Stimulated activated CD8-positive, alpha-beta memory T cell treated with anti-CD3 and anti-CD28 coated beads, Interleukin-4, amount 100 ng/mL, for 4 hours (primary cell): ENCODE measurements at regions not wholly inside any gene's neighbourhood (a gene's known extent, or its start where the extent isn't known, plus 50 kb on each side); places are given as distances from the start of the nearest gene placed in this dataset.
"Not testable (repeated sequence)": the region's sequence is repeated elsewhere in the genome, so short reads cannot be mapped to it uniquely, and the experiment has no call there.

Source experiments
- DNase-seq, 2 donors: peaks; one replicate each; pipeline ENCODE4 v3.0.0-alpha.2; 2020; ENCODE audit warnings: low read depth in 2 of 2, low spot score in 1 of 2

DNA sequence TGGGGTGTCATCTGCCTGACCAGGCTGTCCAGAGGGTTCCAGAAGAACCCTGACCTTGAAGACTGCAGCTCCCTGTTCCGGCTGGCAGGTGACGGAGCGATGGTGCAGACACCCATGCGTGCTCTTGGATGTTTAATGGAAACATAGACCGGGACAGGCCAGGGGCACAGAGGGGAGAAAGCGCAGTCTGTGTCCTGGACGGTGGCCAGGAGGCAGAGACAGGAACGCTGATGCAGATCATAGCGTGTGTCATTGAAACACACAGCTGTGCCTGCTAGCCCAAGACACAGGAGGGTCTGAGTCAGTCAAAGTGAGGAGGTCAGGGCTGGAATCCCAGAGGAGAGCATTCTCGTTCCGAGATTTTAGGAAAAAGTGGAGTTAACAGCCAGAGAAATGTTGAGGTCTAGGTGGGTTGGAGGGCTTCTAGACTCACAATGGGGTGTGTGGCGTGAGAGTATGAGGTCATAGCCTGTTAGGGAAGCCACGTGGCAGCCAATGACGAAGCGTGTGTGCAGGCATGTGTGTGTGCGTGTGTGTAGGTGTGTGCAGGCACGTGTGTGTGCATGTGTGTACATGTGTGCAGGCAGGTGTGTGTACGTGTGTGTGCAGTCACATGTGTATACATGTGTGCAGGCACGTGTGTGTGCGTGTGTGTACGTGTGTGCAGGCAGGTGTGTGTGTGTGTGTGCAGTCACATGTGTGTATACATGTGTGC, 167.0 kb downstream of the ERMARD start:
- DNase-seq, result no peak

DNA sequence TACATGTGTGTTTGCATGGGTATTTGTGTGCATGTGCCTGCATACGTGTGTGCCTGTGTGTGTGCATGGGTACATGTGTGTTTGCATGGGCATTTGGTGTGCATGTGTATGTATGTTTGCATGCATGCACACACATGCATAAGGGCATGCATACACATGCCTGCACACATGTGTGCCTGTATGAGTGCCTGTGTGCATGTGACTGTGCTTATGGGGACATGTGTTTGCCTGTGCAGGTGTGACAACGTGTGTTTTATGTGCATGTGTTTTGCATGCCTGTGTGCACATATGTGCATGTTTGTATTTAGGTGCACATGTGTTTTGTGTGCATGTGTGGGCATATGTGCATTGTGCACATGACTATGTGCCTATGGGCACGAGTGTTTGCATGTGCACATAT, 165.7 kb downstream of the ERMARD start:
- DNase-seq, result no peak

DNA sequence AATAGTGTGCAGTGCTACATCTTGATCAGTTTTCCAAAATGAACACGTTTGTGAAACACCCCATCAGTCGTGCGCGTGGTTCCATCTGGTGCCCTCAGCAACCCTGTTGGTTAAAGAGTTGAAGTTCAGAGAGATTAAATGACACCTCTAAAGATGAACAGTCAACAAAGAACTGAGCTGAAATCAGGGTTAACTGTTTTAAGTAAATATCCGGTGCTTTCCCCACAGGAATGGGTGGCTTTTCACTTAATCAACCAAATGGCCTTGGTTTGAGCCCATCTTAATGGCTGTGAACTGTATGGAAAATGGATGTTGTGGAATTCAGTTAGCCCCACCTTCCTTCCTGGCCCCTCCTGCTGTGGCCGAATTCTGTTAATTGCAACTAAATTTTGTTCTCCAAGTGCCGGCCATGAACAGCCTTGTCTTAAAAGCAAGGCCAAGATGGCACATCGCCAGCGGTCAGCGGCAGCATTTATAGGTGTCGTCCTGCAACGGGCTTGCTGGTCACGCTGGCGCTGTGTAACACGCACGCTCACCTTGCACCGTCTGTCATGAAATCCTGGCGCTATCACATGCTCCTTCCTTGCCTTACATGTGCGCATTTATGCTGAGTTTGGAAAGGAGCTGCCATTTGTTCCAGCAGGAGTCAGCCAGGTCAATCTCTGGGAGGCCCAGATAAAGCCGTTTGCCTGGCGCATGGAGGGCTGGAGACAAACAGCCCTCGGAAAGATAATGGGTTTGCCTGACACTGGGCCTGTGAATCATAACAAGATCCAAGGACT, 164.5 kb downstream of the ERMARD start:
- DNase-seq, result no peak

DNA sequence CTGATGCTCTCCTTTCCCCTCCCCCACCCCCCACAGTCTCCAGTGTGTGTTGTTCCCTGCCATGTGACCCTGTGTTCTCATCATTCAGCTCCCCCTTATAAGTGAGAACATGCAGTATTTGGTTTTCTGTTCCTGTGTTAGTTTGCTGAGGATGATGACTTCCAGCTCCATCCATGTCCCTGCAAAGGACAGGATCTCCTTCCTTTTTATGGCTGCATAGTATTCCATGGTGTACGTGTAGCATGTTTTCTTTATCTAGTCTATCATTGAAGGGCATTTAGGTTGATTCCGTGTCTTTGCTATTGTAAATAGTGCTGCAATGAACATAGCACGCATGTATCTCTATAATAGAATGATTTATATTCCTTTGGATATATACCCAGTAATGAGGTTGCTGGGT, 162.3 kb downstream of the ERMARD start:
- DNase-seq, result not testable (repeated sequence)

DNA sequence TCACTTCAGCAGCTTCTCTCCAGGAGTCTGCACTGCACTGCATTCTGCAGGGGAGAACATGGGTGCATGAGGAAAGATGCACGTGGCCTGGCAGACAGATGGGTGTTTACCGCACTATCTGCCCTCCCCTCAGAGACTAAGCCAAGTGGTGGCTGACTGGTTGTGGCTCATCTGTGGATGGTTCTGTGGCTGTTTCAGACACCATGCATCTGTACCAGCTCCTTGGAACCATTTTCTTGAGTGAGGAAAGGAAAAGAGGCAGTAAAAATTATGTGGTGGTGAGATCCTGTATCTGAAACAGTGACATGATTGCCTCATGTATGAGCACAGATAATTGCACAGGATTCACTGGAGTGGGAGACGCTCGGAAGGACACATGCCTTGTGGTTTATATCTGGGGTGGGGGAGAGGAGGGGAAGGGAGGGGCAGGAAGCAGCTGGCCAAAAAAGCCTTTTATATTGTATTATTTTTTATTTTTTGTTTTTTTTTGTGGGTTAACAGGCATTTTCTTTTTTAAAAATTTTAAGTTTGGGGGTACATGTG, 161.7 kb downstream of the ERMARD start:
- DNase-seq, result no peak

DNA sequence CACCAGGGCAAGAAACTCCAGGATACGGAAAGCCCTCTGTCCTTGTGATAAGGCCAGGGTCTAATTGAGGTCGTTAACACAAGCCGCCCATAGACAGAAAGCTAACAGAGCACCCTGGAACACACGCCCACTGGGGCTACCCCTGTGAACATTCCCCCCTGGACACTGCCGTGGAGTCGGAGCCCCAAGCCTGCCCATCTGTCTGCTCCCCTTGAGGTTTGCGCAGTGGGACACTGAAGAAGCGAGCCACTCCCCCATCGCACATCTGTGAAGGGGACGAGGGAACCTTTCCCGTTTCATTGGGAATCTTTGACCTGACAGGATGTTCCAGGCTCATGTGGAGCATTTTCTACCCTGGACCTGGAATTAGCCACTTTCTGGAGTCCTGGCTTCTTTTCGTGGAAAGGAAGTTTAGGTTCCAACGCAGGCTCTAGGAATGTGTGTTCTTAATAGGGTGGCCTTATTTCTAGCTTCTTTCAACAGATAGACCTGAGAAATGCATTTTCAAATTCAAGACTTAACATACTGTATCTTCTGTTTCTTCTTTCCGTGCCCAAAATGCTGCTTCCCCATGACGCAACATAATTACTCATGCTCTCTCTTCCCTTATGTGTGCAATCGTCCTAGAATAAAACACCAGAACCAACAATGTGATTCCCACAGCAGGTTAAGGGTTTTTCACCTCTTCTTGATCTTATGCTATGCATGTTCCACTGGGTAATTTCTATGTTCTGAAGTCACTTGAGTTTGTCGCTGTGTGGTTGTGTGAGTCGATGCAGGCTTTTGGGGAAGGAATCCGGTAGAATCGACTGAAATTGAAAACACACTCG, 161.1 kb downstream of the ERMARD start:
- DNase-seq, result no peak

DNA sequence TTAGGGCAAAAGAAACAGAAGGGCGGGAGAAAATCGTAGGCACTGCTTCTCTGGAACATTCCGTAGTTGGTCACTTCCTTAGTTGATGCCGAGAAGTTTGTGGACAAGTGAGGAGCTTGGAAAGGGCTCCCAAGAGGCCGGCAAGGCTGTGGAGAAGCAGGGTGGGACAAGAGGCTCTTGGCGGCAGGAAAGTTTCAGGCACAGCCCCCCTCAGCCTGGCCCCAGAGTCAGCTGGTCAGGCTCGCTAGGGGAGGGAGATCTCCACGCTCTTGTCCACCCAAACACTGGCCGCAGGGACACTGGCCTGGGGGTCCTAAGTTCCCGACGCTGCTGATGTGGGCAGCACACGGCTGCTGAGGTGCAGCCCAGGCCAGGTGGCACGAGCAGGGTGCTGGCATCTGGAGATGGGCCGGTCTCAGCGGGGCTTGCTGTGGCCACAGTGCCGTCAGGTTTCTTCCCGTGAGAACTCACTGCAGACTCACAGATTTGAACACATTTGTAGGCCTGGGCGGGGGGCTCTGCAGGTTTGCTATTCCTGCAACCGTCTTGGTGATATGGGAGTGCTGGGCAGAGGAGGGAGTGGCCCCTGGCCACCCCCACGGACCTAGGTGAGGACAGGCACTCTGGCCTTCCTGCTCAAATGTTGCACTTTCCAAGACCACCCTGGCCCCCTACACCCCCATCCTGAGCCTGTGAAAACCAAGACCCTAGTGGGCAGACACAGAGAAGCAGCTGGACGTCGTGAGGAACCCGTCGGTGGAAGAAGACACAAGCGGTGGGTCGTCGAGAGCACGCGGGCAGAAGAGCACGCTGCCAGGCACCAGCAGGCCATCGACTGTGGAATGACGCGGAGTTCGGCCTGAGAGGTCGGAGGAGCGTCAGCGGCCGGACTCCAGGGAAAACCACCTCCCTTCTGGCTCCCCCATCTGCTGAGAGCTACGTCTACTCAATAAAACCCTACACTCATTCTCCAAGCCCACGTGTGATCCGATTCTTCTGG, 160.1 kb downstream of the ERMARD start:
- no peak for DNase-seq

DNA sequence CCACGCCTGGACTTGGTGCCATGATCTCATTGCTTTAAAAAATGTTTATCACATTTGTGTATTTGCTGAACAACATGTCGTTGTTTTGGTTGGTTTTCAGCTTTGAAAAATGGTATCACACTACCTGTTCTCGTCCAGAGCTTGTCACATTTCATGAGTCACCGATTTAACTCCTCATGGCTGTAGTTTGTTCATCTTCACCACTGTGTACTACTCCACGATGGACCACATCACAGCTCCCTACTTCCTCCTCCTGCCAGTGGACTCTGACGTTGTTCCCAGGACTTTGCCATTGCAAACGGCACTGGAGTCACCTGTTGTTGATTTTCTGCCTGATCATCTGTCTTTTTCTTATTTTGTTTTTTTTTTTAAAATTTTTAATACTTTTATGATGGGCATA, 157.7 kb downstream of the ERMARD start:
- DNase-seq, result no peak

DNA sequence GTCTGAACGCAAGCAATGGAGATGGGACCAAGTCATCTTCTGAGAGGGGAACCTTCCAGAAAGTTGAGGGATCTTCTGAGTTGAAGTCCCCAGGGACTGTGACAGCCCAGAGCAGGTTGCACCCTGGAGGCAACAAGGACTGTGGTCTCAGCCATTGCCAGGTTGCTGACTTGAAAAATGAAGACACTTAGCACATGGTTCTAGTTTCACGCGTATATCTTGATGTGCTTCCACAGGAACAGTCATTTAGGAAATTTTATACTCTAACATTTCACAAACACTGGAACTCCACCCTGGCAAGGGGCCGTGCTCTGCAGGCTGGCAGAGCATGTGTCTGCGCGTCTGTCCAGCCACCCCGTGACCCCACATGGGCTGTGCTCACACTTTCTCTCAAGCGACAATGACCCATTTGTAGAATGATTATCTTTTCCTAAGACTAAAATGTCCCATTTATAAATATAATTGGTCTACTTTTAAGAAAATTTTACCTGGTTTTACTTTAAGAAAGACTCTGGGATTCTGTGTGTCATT, 157.0 kb downstream of the ERMARD start:
- DNase-seq, result no peak

DNA sequence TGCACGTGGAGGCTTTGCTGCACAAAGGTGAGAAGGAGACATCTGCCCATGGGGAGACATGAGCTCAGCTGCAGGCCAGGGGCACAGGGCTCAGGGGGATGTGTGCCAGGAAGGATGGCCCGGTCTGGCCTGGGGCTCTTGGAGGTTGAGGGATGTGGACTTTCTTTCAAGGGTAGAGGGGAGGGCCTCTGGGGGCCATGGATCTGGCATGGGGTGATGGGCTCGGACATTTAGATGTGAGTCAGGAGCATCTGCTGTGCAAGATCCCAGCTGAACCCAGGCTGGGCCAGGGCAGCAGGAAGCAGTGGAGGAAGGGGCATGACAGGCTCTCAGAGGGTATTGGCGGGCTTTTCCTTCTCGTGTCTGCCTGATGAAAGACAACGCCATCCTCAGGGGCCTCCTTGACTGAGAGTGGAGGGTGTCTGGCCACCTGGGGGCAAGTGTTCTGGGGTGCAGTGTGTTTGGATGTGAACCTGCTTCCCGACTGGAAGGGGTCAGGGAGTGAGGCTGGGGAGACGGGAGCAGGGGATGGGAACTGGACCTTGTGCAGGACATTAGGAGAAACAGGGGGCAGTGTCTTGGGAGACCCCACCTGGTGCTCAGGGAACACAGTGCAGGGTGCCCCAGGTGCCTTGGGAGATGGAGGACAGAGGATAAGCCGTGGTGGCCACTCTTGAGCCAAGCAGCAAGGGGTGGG, 156.1 kb downstream of the ERMARD start:
- DNase-seq, result no peak

DNA sequence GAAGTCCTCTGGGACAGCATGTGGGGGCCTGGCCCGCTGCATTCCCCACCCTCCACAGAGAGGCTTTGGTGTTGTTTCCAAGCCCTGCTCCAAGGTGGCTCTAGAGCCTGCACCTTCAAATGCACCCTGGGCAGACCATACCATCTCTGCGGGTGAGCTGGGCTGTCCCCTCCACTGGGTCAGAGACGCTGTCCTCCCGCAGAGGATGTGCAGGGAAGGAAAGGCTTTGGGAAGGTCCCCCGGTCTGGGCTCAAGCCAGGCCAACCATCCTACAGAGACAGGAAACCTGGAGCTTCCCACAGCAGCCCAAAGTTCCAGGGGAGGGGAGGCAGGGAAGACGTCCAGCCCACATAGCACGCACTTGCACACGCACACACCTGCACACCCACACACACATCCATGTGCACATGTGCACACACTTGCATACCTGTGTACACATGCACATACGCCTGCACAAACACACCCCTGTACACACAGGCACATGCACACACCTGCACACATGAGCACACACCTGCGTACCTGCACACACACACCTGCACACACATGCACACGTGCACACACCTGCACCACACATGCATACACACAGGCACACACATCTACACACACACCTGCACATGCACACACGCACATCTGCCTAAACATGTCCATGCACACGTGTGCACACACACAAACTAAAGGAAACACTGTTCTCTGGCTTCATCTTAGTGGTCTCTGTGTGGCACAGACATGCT, 155.4 kb downstream of the ERMARD start:
- DNase-seq, result no peak

DNA sequence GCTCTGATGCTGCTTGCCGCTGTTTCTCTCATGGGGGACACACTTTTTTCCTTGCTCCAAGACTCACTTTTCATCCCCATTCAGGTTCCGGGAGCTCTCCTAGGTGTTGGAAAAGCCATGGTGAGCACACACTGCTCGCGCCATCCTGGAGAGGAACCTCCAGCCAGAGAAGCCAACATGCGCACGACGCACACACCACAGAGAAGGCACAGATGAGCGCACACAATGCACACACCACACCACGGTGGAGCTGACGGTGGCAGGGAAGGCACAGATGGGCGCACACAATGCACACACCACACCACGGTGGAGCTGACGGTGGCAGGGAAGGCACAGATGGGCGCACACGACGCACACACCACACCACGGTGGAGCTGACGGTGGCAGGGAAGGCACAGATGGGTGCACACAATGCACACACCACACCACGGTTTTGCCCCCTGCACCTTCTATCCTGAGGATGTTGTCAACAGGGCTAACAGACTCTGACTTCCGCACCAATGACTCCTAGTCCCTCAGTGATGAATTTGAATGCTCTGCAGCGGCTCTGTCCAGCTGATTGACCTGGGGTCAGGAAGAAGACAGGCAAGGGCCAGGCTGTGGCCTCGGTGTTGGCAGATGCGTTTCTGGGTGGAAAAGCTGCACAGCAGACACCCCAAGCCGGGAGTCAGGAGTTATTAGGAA, 154.7 kb downstream of the ERMARD start:
- no peak for DNase-seq

DNA sequence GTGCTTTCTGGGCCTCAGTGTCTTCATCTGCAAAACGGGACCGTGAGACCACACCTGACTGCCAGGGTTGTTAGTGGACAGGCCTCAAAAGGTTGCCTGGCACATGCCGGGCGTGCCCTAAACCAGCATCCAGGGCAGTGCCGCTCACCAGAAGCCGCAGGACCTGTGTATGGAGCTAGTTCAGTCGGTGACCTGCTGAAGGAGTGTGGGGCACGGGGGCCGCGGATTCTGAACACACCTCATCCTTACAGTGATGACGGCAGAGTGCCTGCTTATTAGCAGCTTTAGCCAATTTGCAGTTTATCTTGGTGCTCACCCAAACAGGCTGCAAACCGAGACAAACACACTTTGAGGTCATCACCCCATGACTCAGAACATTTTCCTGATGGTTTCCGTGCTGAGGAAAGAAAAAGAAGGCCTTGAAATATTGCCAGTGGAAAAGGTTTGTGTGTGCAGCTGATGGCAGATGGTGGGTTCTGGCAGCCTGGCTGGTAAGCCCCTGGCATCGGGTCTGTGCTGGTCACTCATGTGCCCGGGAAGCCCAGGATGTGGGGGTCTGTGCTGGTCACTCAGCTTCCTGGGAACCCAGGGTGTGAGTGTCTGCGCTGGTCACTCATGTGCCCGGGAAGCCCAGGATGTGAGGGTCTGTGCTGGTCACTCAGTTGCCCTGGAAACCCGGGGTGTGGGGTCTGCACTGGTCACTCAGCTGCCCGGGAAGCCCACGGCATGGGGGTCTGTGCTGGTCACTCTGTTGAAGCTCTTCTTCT, 153.8 kb downstream of the ERMARD start:
- no peak for DNase-seq

DNA sequence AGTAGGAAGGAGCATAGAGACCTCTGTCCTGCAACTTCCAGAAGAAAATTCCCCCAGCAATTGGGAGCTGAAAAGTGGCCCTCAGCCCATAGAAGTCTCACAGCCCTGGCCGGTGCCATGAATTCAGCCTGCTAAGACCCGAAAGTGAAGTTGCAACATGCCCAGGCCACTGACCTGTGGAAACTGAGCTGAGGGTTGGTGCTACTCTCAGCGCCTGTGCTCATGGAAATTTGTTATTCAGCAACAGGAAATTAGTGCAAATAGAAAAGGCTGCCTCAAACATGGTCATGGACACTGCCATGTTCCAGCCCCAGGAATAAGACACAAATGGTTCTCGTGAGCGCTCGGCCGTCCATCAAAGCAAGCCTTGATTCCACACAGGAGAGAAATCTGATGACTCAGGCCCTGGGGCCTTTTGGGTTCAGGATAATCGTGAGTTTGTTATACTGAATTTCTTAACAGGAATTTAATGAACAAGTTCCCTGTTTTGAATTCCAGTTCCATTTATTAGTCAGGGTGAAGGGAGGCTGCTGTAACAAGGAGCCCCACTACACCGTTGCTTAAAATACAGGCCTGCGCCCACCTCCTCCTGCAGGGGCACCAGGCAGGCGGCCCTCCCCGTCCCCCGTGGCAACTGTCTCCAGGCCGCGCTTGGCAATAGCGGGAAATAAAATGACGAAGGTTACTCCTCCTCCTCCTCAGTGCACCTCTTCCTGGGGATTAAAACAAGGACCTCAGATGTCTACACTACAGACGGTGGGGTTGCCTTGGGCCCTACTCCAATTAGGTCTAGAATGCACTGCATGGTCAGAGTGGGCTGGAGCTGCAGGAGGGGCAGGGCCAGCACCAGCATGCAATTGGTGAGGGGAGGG, 152.9 kb downstream of the ERMARD start:
- no peak for DNase-seq

DNA sequence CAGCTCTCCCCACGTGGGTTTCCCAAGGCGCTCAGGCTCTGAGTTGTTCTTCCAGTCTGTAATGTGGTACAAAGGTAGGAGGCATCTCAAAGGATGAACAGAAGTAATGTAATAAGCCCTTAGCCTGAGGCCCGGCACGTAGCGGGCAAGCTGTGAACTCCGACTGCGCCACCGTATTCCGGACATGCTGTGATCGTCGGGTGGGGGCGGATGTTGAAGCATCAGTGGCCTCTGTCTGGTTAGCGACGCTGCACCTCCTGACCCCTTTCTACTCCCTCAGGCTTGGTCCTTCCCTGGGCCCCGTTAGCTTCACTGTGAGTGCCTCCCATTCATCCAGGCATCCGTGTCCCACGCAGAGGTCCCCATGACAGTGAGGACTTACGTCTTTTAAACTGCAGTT, 151.7 kb downstream of the ERMARD start:
- DNase-seq, result no peak

DNA sequence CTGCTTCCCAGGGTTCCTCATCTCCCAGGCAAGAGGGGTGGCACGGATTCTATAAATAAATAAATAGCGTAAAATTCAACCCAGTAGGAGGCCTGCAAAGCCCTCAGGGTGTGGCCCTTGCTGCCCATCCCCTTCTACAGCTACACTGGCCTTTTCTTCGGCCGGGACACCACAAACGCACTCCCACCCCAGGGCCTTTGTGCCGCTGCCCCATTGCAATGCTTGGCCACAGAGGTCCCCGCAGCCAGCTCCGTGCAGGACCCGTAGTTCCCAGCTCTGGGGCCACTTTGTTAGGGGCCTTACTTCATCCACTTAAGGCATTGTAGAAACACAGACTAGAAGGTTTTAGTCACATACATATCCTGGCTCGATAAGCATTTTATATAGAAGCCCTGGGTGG, 151.2 kb downstream of the ERMARD start:
- DNase-seq, result no peak

DNA sequence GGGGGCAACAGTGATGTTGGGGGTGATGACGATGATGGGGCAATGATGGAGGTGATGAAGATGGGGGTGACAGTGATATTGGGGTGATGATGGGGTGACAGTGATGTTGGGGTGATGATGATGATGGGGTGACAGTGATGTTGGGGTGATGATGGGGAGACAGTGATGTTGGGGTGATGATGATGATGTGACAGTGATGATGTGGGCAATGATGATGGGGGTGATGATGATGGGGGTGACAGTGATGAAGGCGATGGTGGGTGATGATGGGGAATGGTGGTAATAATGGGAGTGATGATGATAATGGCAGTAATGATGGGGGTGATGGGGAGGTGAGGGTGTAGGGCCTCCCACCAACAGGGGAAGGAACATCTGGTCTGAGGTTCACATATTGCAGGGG, 150.6 kb downstream of the ERMARD start:
- no peak for DNase-seq
